Gastrocnemius medialis (tissue), 4 donors: ENCODE measurements at regions not wholly inside any gene's neighbourhood (a gene's known extent, or its start where the extent isn't known, plus 50 kb on each side); places are given as distances from the start of the nearest gene placed in this dataset.

Experiments used
- POLR2A ChIP-seq, 2 donors: fragments of 450-650 bp; IDR thresholded peaks; one replicate each; pipeline ENCODE4 v1.6.1; 2017; ENCODE audit warnings: antibody characterized with exemption in 2 of 2, mild to moderate bottlenecking in 2 of 2, moderate library complexity in 2 of 2
- TF ChIP-seq, protein P1 (sequence below), 5 experiments: fragments of 450-650 bp in 3 of 5; fragments of 200-600 bp in 2 of 5; sonication (generic) in 2 of 5; IDR thresholded peaks in 4 of 5; conservative IDR thresholded peaks in 1 of 5; 1 replicate in 4 of 5; 2 replicates in 1 of 5; pipeline ENCODE4 v1.5.1; 2016 to 2019; ENCODE audit warnings: antibody characterized with exemption in 5 of 5, mild to moderate bottlenecking in 3 of 5, moderate library complexity in 3 of 5

DNA sequence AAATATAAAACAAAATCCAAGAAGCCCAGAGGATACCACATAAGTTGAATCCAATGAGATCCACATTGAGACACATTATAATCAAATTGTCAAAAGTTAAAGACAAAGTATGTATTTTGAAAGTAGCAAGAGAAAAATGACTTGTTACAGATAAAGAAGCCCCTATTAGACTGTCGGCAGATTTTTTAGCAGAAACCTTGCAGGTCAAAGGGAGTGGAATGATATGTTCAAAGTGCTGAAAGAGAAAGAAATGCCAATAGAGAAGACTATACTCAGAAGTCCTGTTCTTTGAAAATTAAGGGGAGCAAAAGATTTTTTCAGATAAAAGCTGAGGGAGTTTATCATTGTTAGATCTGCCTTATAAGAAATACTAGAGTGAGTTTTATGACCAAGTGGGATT is 148.9 kb upstream of the EPHA5 start:
- TF ChIP-seq, protein P1, sequence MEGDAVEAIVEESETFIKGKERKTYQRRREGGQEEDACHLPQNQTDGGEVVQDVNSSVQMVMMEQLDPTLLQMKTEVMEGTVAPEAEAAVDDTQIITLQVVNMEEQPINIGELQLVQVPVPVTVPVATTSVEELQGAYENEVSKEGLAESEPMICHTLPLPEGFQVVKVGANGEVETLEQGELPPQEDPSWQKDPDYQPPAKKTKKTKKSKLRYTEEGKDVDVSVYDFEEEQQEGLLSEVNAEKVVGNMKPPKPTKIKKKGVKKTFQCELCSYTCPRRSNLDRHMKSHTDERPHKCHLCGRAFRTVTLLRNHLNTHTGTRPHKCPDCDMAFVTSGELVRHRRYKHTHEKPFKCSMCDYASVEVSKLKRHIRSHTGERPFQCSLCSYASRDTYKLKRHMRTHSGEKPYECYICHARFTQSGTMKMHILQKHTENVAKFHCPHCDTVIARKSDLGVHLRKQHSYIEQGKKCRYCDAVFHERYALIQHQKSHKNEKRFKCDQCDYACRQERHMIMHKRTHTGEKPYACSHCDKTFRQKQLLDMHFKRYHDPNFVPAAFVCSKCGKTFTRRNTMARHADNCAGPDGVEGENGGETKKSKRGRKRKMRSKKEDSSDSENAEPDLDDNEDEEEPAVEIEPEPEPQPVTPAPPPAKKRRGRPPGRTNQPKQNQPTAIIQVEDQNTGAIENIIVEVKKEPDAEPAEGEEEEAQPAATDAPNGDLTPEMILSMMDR (IDR thresholded peaks at IDR 0.05 in 4 of 5, conservative IDR thresholded peaks at IDR 0.05 in 1 of 5): no peak
- no peak for TF ChIP-seq POLR2A (IDR thresholded peaks at IDR 0.05)
